ENCODE measurements at regions not wholly inside any gene's neighbourhood (a gene's known extent, or its start where the extent isn't known, plus 50 kb on each side); places are given as distances from the start of the nearest gene placed in this dataset.

DNA sequence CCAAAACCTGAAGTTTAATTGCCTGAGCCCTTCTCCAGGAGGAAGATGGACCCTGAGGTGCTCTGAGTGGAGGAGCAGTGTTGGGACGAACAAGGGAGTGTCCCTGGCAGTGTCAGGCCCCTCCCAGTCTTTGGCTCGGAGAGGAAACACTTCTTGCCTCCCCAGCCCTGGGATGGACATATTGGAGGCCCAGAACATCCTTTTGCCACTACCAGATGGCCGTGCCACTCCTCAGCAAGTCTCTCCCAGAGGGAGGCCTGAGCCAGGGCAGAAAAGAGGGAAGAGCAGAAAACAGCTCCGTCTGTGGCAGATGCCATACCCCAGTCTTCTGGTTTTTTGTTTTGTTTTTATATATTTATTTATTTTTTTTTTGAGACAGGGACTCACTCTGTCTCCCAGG lies 91.5 kb upstream of the CRHR1 start (continued):
- TF ChIP-seq, protein P1, sequence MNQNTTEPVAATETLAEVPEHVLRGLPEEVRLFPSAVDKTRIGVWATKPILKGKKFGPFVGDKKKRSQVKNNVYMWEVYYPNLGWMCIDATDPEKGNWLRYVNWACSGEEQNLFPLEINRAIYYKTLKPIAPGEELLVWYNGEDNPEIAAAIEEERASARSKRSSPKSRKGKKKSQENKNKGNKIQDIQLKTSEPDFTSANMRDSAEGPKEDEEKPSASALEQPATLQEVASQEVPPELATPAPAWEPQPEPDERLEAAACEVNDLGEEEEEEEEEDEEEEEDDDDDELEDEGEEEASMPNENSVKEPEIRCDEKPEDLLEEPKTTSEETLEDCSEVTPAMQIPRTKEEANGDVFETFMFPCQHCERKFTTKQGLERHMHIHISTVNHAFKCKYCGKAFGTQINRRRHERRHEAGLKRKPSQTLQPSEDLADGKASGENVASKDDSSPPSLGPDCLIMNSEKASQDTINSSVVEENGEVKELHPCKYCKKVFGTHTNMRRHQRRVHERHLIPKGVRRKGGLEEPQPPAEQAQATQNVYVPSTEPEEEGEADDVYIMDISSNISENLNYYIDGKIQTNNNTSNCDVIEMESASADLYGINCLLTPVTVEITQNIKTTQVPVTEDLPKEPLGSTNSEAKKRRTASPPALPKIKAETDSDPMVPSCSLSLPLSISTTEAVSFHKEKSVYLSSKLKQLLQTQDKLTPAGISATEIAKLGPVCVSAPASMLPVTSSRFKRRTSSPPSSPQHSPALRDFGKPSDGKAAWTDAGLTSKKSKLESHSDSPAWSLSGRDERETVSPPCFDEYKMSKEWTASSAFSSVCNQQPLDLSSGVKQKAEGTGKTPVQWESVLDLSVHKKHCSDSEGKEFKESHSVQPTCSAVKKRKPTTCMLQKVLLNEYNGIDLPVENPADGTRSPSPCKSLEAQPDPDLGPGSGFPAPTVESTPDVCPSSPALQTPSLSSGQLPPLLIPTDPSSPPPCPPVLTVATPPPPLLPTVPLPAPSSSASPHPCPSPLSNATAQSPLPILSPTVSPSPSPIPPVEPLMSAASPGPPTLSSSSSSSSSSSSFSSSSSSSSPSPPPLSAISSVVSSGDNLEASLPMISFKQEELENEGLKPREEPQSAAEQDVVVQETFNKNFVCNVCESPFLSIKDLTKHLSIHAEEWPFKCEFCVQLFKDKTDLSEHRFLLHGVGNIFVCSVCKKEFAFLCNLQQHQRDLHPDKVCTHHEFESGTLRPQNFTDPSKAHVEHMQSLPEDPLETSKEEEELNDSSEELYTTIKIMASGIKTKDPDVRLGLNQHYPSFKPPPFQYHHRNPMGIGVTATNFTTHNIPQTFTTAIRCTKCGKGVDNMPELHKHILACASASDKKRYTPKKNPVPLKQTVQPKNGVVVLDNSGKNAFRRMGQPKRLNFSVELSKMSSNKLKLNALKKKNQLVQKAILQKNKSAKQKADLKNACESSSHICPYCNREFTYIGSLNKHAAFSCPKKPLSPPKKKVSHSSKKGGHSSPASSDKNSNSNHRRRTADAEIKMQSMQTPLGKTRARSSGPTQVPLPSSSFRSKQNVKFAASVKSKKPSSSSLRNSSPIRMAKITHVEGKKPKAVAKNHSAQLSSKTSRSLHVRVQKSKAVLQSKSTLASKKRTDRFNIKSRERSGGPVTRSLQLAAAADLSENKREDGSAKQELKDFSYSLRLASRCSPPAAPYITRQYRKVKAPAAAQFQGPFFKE (tag by site-specific recombination; IDR thresholded peaks at IDR 0.05; ENCODE audit: borderline replicate concordance): no peak
- TF ChIP-seq ZFP41 (tag by site-specific recombination; IDR thresholded peaks at IDR 0.05; ENCODE audit: borderline replicate concordance) (no peak), ZNF10 (tag by site-specific recombination; IDR thresholded peaks at IDR 0.05) (no peak), GLI2 (tag by site-specific recombination; IDR thresholded peaks at IDR 0.05; ENCODE audit: borderline replicate concordance, low read depth) (no peak), OVOL3 (tag by site-specific recombination; IDR thresholded peaks at IDR 0.05) (no peak), ZNF248 (tag by site-specific recombination; IDR thresholded peaks at IDR 0.05) (no peak), ZNF776 (tag by site-specific recombination; IDR thresholded peaks at IDR 0.05; ENCODE audit: borderline replicate concordance) (no peak), ZNF416 (tag by site-specific recombination; IDR thresholded peaks at IDR 0.05) (no peak), ZNF571 (tag by site-specific recombination; IDR thresholded peaks at IDR 0.05) (no peak)
- TF ChIP-seq, protein P2, sequence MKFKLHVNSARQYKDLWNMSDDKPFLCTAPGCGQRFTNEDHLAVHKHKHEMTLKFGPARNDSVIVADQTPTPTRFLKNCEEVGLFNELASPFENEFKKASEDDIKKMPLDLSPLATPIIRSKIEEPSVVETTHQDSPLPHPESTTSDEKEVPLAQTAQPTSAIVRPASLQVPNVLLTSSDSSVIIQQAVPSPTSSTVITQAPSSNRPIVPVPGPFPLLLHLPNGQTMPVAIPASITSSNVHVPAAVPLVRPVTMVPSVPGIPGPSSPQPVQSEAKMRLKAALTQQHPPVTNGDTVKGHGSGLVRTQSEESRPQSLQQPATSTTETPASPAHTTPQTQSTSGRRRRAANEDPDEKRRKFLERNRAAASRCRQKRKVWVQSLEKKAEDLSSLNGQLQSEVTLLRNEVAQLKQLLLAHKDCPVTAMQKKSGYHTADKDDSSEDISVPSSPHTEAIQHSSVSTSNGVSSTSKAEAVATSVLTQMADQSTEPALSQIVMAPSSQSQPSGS (tag by site-specific recombination; IDR thresholded peaks at IDR 0.05; ENCODE audit: low read depth): no peak
- TF ChIP-seq, protein P3, sequence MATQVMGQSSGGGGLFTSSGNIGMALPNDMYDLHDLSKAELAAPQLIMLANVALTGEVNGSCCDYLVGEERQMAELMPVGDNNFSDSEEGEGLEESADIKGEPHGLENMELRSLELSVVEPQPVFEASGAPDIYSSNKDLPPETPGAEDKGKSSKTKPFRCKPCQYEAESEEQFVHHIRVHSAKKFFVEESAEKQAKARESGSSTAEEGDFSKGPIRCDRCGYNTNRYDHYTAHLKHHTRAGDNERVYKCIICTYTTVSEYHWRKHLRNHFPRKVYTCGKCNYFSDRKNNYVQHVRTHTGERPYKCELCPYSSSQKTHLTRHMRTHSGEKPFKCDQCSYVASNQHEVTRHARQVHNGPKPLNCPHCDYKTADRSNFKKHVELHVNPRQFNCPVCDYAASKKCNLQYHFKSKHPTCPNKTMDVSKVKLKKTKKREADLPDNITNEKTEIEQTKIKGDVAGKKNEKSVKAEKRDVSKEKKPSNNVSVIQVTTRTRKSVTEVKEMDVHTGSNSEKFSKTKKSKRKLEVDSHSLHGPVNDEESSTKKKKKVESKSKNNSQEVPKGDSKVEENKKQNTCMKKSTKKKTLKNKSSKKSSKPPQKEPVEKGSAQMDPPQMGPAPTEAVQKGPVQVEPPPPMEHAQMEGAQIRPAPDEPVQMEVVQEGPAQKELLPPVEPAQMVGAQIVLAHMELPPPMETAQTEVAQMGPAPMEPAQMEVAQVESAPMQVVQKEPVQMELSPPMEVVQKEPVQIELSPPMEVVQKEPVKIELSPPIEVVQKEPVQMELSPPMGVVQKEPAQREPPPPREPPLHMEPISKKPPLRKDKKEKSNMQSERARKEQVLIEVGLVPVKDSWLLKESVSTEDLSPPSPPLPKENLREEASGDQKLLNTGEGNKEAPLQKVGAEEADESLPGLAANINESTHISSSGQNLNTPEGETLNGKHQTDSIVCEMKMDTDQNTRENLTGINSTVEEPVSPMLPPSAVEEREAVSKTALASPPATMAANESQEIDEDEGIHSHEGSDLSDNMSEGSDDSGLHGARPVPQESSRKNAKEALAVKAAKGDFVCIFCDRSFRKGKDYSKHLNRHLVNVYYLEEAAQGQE (tag by site-specific recombination; IDR thresholded peaks at IDR 0.05): no peak

DNA sequence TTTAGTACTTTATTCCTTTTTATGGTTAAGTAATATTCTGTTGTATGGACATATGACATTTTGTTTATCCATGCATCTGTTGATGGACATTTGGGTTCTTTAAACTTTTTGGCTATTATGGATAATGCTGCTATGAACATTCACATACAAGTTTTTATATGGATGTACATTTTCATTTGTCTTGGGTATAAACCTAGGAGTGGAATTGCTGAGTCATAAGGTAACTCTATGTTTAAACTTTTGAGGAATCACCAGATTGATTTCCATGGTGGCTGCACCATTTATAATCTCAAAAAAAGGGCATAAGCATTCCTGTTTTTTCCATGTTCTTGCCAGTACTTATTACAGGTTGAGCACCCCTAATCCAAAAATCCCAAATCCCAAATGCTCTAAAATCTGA lies 90.3 kb upstream of the CRHR1 start:
- H3K36me3 ChIP-seq (ENCODE audit: control insufficient read depth in 2 of 2, insufficient read depth in 1 of 2, low read length in 2 of 2): no peaks in the 10 kb centered on the region
- TF ChIP-seq ZFP69B (tag by site-specific recombination; IDR thresholded peaks at IDR 0.05): no peak
- TF ChIP-seq ZNF529 (tag by site-specific recombination; IDR thresholded peaks at IDR 0.05; ENCODE audit: insufficient replicate concordance): no peak
- TF ChIP-seq ZNF23 (tag by site-specific recombination; IDR thresholded peaks at IDR 0.05; ENCODE audit: borderline replicate concordance): no peak
- no peak for TF ChIP-seq ZNF561 (tag by site-specific recombination; IDR thresholded peaks at IDR 0.05; ENCODE audit: borderline replicate concordance)
- TF ChIP-seq ZFP37 (tag by site-specific recombination; IDR thresholded peaks at IDR 0.05): no peak
- no peak for TF ChIP-seq ZNF792 (tag by site-specific recombination; IDR thresholded peaks at IDR 0.05)
- TF ChIP-seq ZNF157 (tag by site-specific recombination; IDR thresholded peaks at IDR 0.05): no peak
- no peak for TF ChIP-seq WT1 (tag by site-specific recombination; IDR thresholded peaks at IDR 0.05)
- ChIA-PET CTCF (no interaction called here), POLR2A (no interaction called here)
- no peak overlapping the region for H3K27ac ChIP-seq (ENCODE audit: extremely low read depth, low read depth, low read length)
- H3K4me3 ChIP-seq (ENCODE audit: low read depth, low read length): no peak overlapping the region
- no peaks in the 10 kb centered on the region for H3K4me1 ChIP-seq (ENCODE audit: control insufficient read depth, insufficient read depth, low read length)
- no peaks in the 10 kb centered on the region for H3K9me3 ChIP-seq (ENCODE audit: control insufficient read depth, insufficient read depth, low read depth, low read length)

Measured in HEK293 (cell line).